GM18519 (cell line): ENCODE measurements at regions not wholly inside any gene's neighbourhood (a gene's known extent, or its start where the extent isn't known, plus 50 kb on each side); places are given as distances from the start of the nearest gene placed in this dataset.
"Not testable (repeated sequence)": the region's sequence is repeated elsewhere in the genome, so short reads cannot be mapped to it uniquely, and the experiment has no call there.

Source experiments
- ATAC-seq: cut with Tn5 transposase; IDR thresholded peaks from one replicate; pipeline ENCODE4 v1.9.1; 2021; ENCODE audit warnings: mild to moderate bottlenecking, moderate library complexity; ENCODE audit not compliant: unreplicated experiment, low FRiP score

GRCh38 chr4:134914250-134914649 lies 712.7 kb upstream of the PABPC4L start:
- ATAC-seq, result not testable (repeated sequence)

GRCh38 chr4:134911941-134912340 lies 710.4 kb upstream of the PABPC4L start:
- ATAC-seq, result no peak

GRCh38 chr4:134906404-134907023 lies 704.9 kb upstream of the PABPC4L start:
- no peak for ATAC-seq

- ATAC-seq, result no peak
Measured at GRCh38 chr4:134905061-134905460, 703.5 kb upstream of the PABPC4L start.

GRCh38 chr4:134888156-134888555 lies 686.6 kb upstream of the PABPC4L start:
- ATAC-seq, result no peak

DNA sequence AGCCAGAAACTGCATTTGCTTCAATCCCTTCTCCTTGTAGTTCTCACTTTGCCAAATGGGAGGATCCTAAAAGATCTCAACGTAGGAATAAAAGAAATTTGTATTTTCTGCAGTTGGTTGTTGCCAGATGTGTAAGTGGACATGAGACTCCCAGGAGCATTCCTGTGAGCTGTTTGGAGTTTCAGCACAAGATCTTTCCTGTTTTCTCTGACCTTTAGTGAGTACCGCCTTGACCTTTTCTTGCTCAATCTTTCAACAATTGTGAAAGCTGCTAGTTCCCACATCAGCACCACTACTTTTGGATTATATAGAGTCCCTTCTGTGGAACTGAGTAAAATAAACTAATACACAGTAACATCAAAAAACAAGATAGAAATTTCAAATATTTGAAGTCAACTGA lies 683.8 kb upstream of the PABPC4L start:
- no peak for ATAC-seq

DNA sequence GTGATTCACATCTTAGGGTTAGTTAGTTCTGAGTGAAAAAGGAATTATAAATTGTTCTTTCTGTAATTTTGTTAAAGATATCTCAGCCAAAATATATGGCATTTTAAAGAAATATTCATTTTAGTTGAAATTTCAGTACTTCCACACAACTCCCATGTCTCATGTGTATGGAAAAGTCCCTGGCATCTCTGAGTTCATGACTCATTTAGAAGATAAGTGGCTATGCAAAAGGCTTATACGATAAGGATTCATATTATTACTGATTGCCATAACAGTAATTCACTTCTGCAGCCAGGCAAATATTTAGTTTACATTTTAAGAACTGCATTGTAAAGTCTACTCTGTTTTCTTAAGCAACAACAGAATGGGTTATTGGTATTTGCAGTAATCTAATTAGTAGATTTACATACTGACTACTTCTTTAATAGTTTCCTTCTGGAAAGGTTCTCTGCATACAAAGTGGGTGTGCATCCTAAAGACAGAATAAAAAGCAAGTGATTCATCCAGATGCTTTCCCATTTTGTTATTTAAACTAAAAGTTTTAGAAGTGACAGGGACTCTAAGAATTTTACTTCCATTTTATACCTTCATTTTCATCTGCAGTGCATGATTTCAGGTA lies 682.4 kb upstream of the PABPC4L start:
- no peak for ATAC-seq

DNA sequence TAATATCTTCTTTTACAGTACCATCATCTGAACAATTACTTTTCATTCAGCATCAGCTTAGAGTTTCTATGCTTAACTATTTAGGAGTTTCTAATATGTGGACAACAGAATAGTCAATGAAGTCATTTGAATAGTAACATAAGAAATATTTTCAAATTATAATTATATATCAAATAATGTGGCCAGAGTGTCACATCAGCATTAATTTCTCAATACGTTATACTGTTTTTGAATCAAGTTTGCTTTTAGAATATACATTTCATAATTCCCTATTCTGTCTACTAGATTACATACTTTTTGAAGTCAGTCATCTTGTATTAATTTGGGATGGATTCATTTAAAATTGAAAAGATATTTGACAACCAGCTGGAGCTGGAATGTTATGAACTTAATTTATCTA lies 677.4 kb upstream of the PABPC4L start:
- ATAC-seq, result no peak

DNA sequence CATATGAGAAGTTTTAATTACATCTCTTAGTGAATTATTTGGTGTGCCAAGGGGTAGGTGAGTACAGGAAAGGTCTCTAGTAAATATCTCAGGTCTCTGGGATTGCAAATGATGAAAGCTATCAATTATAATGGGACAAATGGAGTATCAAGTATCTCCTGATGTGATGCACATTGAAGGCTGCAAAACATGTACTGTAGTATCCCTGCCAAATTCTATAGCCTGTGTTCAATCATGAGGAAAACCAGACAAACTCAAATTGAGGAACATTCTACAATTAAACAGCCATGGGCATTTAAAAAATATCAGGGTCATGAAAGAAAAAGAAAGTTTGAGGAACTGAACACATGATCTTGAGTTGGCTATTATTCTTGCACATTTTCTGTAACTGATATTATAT lies 665.4 kb upstream of the PABPC4L start:
- ATAC-seq, result no peak

DNA sequence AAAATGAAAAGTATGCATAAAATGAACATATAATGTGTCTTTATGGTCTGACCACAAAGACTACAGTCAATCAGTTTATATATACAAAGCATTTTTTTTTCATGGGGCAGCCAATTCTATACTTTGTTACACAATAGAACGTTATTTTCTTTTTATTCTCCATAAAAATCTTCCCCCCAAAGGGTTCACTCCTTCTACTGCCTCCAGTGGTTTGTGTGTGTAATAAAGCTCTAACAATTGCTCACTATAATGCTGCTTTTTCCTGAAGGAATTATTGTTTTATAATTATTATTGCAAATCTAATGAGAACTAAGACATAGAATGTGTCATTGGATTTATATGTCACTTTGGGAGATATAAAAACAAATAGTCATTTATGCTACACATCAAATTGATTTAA lies 664.1 kb upstream of the PABPC4L start:
- ATAC-seq, result no peak

DNA sequence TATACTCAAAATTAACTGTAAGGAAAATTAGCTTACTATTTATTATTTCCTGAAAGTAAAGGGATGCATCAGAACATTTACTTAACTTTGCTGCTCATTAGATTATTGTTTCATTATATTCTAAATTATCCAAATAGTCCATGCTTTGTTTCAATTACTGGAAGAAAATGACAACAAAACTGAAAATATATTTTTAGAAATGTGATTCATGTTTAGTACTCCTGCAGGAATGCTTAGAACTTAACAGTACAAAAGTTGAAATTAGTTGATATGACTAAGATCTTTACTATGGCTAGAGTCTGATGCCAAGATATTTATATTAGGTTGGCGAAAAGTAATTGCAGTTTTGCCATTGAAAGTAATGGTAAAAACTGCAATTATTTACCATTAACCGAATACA lies 660.5 kb upstream of the PABPC4L start:
- no peak for ATAC-seq

GRCh38 chr4:134848681-134849080 lies 647.1 kb upstream of the PABPC4L start:
- ATAC-seq, result no peak

GRCh38 chr4:134830741-134831140 lies 629.2 kb upstream of the PABPC4L start:
- not testable (repeated sequence) for ATAC-seq

DNA sequence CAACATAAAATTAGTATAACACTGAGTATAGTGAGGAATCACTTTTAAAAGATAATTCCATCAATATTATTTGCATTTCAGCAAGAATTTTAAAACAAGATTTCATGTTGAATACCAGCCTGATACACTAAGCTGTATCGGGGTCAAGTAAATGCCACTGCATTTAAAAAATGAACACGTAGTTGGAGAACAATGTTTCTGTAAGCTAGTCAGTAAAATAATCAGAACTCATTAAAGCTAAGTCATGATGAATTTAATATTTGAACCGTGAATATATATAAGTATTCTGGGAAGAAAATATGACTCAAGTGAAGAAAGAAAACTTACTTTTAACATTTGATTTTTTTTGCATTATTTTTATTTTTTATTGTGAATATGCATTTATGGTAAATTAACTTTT lies 611.0 kb upstream of the PABPC4L start:
- ATAC-seq, result no peak

- ATAC-seq, result no peak
Measured at GRCh38 chr4:134807231-134807745, 605.7 kb upstream of the PABPC4L start.

DNA sequence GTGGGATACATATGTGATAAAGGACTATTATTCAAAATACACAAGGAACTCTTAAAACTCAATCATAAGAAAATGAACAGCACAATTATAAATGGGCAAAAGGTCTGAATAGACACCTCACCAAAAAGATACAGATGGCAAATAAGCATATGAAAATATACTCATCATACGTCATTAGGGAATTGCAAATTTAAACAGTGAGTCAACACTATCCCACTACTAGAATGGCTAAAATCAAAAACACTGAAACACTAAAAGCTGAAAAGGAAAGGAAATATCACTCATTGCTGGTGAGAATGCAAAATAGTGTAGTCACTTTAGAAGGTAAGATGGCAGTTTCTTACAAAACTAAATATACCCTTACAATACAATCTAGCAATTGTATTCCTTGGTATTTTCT lies 597.0 kb upstream of the PABPC4L start:
- no peak for ATAC-seq

DNA sequence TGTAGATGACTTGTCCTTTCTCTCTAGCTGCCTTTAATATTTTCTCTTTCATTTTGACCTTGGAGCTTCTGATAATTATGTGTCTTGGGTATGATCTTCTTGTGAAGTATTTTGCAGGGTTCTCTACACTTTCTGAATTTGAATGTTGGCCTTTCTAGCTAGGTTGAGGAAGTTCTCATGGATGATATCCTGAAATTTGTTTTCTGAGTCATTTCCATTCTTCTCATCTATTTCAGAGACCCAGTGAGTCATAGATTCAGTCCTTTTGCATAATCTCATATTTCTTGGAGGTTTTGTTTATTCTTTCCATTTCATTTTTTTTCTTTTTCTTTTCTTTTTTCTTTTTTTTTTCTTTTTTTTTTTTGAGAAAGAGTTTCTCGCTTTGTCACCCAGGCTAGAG lies 585.7 kb upstream of the PABPC4L start:
- ATAC-seq, result no peak

GRCh38 chr4:134780244-134780643 lies 578.7 kb upstream of the PABPC4L start:
- no peak for ATAC-seq

GRCh38 chr4:134777606-134778005 lies 576.0 kb upstream of the PABPC4L start:
- ATAC-seq, result no peak

- ATAC-seq, result no peak
Measured at GRCh38 chr4:134773497-134774000, 572.0 kb upstream of the PABPC4L start.

DNA sequence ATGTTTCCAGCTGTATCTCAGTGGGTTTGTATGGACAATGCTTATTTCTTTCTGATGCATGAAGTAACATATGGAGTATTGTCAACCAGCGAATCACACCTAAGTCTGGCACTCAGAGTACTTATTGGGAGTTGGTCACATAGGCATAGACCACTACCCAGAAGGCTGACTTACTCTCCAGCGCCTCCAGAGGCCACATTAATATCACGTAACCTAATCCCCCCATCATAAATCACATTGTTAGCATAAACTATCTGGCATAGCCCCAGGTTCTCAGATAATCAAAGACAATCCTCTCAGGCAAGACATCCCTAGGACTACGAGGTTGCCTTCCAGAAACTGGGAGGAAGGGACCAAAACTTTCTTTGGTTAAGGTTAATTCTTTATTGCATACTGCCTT lies 560.5 kb upstream of the PABPC4L start:
- ATAC-seq, result no peak

DNA sequence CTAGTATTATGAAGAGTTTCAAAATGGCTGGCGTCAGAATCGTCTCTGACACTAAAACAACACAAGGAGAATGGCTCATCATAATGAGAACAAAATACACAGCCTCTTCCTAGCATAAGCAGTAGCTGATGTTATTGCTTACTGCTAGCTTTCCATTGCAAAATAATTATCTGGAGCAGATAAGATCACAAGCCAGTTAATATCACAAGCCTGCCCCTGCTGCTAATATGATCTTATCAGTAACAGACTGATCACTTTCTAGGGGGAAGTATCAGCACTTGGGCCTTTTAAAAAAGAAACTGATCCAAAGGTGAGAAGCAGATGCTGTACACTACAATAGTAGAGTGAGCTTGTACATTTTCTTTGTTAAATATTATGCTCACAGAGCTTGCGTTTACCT lies 554.8 kb upstream of the PABPC4L start:
- no peak for ATAC-seq
